K562 (cell line): ENCODE measurements at regions not wholly inside any gene's neighbourhood (a gene's known extent, or its start where the extent isn't known, plus 50 kb on each side); places are given as distances from the start of the nearest gene placed in this dataset.

Experiments used
- DMBX1 ChIP-seq: fragments of 250-450 bp; sonication (Bioruptor Pico); IDR thresholded peaks from 2 replicates; pipeline ENCODE4 v1.8.0; 2022; ENCODE audit warnings: inconsistent platforms, mild to moderate bottlenecking, moderate library complexity, borderline replicate concordance
- FOXJ3 ChIP-seq: sonication (generic); formaldehyde crosslinking; IDR thresholded peaks from 2 replicates; pipeline ENCODE4 v1.4.0; 2020; ENCODE audit warnings: mild to moderate bottlenecking, missing genetic modification reagents
- FOXM1 ChIP-seq, 2 experiments: fragments of 450-650 bp in 1 of 2; sonication (generic) in 1 of 2; formaldehyde crosslinking in 1 of 2; IDR thresholded peaks; 2 replicates each; pipeline versions ENCODE4 v1.6.1 to v1.9.0; 2017 to 2022; ENCODE audit warnings: low read depth in 2 of 2, mild to moderate bottlenecking in 2 of 2, missing genetic modification reagents in 1 of 2, moderate library complexity in 1 of 2
- NR1H2 ChIP-seq: sonication (generic); formaldehyde crosslinking; IDR thresholded peaks from 2 replicates; pipeline ENCODE4 v1.4.0; 2020; ENCODE audit warnings: mild to moderate bottlenecking, missing genetic modification reagents
- POLR2B ChIP-seq: fragments of 450-650 bp; IDR thresholded peaks from 2 replicates; pipeline ENCODE4 v1.6.1; 2018; ENCODE audit warnings: low read depth; ENCODE audit not compliant: partially characterized antibody
- POLR2G ChIP-seq: fragments of 200-400 bp; formaldehyde crosslinking; IDR thresholded peaks from 2 replicates; pipeline ENCODE4 v1.6.1; 2017; ENCODE audit warnings: low read depth, mild to moderate bottlenecking, antibody characterized with exemption, low read length, moderate library complexity
- ZKSCAN1 ChIP-seq: fragments of 150-350 bp; IDR thresholded peaks from 2 replicates; pipeline ENCODE4 v1.6.1; 2016; ENCODE audit warnings: low read depth, low read length
- ZNF764 ChIP-seq: fragments of 250-450 bp; sonication (Bioruptor Pico); IDR thresholded peaks from 2 replicates; pipeline ENCODE4 v1.4.0; 2020; ENCODE audit warnings: low read depth, mild to moderate bottlenecking, moderate library complexity
- ZSCAN29 ChIP-seq: fragments of 450-650 bp; IDR thresholded peaks from 2 replicates; pipeline ENCODE4 v1.6.1; 2017
- TF ChIP-seq, protein P1 (sequence below): fragments of 450-650 bp; IDR thresholded peaks from 2 replicates; pipeline ENCODE4 v1.7.0; 2016; ENCODE audit warnings: borderline replicate concordance
- TF ChIP-seq, protein P2 (sequence below): fragments of 250-450 bp; sonication (Bioruptor Pico); IDR thresholded peaks from 2 replicates; pipeline ENCODE4 v1.5.1; 2021; ENCODE audit warnings: mild to moderate bottlenecking
- TF ChIP-seq, protein P3 (sequence below): sonication (generic); formaldehyde crosslinking; IDR thresholded peaks from 2 replicates; pipeline ENCODE4 v1.8.1; 2023; ENCODE audit warnings: mild to moderate bottlenecking, missing genetic modification reagents
- TF ChIP-seq, protein P4 (sequence below): fragments of 450-650 bp; IDR thresholded peaks from 2 replicates; pipeline ENCODE4 v1.6.1; 2018; ENCODE audit not compliant: partially characterized antibody
- TF ChIP-seq, protein P5 (sequence below): sonication (generic); formaldehyde crosslinking; IDR thresholded peaks from 2 replicates; pipeline ENCODE4 v1.8.0; 2022; ENCODE audit warnings: mild to moderate bottlenecking, missing genetic modification reagents

DNA sequence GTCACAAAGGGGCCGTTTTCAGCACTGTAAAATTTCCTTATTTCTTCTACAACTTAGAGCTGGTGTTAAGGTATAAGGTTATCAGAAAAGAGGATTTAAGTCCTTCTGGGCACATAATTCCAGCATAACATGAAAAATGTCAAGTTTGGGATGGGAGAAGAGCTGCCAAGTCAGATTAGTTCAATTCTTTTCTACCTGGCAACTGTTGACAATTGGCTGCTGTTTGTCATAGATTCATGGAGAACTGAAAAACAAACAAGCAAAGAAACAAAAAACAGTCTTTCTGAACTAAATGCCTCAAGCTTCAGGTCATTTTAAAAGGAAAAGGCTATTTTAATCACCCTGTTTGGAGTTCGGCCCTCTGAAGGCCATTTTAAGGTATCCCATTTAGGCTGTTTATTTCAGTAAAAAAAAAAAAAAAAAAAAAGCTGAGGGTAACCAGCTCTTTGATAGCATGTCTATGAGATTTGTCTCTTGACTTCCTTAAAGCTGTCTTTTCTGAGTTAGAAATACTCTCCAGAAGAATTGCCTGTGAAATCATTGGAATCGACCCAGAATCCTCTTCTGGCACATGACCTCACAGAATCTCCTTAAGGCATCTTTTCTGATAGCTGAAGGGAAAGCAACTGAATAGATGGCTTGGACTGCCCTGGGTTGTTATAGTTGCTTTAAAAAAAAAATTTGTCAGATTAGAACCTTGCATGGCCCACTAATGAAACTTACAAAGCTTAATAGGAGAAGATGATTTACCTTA is 173.3 kb downstream of the SEMA6D start (continued):
- TF ChIP-seq, protein P1, sequence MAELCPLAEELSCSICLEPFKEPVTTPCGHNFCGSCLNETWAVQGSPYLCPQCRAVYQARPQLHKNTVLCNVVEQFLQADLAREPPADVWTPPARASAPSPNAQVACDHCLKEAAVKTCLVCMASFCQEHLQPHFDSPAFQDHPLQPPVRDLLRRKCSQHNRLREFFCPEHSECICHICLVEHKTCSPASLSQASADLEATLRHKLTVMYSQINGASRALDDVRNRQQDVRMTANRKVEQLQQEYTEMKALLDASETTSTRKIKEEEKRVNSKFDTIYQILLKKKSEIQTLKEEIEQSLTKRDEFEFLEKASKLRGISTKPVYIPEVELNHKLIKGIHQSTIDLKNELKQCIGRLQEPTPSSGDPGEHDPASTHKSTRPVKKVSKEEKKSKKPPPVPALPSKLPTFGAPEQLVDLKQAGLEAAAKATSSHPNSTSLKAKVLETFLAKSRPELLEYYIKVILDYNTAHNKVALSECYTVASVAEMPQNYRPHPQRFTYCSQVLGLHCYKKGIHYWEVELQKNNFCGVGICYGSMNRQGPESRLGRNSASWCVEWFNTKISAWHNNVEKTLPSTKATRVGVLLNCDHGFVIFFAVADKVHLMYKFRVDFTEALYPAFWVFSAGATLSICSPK: no peak
- no peak for TF ChIP-seq POLR2G
- TF ChIP-seq FOXM1 (IDR thresholded peaks at IDR 0.05; ENCODE audit: low read depth): no peak
- no peak for TF ChIP-seq FOXM1 (CRISPR knock-in tag; IDR thresholded peaks at IDR 0.05; ENCODE audit: low read depth)
- TF ChIP-seq, protein P2, sequence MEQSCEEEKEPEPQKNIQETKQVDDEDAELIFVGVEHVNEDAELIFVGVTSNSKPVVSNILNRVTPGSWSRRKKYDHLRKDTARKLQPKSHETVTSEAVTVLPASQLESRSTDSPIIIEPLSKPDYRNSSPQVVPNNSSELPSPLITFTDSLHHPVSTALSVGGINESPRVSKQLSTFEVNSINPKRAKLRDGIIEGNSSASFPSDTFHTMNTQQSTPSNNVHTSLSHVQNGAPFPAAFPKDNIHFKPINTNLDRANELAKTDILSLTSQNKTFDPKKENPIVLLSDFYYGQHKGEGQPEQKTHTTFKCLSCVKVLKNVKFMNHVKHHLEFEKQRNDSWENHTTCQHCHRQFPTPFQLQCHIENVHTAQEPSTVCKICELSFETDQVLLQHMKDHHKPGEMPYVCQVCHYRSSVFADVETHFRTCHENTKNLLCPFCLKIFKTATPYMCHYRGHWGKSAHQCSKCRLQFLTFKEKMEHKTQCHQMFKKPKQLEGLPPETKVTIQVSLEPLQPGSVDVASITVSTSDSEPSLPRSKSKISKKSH (CRISPR knock-in tag): no peak
- TF ChIP-seq, protein P3, sequence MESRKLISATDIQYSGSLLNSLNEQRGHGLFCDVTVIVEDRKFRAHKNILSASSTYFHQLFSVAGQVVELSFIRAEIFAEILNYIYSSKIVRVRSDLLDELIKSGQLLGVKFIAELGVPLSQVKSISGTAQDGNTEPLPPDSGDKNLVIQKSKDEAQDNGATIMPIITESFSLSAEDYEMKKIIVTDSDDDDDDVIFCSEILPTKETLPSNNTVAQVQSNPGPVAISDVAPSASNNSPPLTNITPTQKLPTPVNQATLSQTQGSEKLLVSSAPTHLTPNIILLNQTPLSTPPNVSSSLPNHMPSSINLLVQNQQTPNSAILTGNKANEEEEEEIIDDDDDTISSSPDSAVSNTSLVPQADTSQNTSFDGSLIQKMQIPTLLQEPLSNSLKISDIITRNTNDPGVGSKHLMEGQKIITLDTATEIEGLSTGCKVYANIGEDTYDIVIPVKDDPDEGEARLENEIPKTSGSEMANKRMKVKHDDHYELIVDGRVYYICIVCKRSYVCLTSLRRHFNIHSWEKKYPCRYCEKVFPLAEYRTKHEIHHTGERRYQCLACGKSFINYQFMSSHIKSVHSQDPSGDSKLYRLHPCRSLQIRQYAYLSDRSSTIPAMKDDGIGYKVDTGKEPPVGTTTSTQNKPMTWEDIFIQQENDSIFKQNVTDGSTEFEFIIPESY (CRISPR knock-in tag): no peak
- TF ChIP-seq, protein P4, sequence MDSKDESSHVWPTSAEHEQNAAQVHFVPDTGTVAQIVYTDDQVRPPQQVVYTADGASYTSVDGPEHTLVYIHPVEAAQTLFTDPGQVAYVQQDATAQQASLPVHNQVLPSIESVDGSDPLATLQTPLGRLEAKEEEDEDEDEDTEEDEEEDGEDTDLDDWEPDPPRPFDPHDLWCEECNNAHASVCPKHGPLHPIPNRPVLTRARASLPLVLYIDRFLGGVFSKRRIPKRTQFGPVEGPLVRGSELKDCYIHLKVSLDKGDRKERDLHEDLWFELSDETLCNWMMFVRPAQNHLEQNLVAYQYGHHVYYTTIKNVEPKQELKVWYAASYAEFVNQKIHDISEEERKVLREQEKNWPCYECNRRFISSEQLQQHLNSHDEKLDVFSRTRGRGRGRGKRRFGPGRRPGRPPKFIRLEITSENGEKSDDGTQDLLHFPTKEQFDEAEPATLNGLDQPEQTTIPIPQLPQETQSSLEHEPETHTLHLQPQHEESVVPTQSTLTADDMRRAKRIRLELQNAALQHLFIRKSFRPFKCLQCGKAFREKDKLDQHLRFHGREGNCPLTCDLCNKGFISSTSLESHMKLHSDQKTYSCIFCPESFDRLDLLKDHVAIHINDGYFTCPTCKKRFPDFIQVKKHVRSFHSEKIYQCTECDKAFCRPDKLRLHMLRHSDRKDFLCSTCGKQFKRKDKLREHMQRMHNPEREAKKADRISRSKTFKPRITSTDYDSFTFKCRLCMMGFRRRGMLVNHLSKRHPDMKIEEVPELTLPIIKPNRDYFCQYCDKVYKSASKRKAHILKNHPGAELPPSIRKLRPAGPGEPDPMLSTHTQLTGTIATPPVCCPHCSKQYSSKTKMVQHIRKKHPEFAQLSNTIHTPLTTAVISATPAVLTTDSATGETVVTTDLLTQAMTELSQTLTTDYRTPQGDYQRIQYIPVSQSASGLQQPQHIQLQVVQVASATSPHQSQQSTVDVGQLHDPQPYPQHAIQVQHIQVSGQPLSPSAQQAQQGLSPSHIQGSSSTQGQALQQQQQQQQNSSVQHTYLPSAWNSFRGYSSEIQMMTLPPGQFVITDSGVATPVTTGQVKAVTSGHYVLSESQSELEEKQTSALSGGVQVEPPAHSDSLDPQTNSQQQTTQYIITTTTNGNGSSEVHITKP: no peak
- TF ChIP-seq DMBX1 (CRISPR knock-in tag): no peak
- TF ChIP-seq, protein P5, sequence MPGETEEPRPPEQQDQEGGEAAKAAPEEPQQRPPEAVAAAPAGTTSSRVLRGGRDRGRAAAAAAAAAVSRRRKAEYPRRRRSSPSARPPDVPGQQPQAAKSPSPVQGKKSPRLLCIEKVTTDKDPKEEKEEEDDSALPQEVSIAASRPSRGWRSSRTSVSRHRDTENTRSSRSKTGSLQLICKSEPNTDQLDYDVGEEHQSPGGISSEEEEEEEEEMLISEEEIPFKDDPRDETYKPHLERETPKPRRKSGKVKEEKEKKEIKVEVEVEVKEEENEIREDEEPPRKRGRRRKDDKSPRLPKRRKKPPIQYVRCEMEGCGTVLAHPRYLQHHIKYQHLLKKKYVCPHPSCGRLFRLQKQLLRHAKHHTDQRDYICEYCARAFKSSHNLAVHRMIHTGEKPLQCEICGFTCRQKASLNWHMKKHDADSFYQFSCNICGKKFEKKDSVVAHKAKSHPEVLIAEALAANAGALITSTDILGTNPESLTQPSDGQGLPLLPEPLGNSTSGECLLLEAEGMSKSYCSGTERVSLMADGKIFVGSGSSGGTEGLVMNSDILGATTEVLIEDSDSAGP (CRISPR knock-in tag): no peak
- no peak for TF ChIP-seq ZKSCAN1
- no peak for TF ChIP-seq ZSCAN29
- no peak for TF ChIP-seq NR1H2 (CRISPR knock-in tag)
- TF ChIP-seq POLR2B: no peak
- TF ChIP-seq ZNF764 (CRISPR knock-in tag): no peak
- TF ChIP-seq FOXJ3 (CRISPR knock-in tag): no peak
